Keratinocyte (primary cell): ENCODE measurements at regions not wholly inside any gene's neighbourhood (a gene's known extent, or its start where the extent isn't known, plus 50 kb on each side); places are given as distances from the start of the nearest gene placed in this dataset.

Source experiments
- DNase-seq: peaks from one replicate; pipeline ENCODE4 v3.0.0-alpha.2; 2011; ENCODE audit warnings: low read depth, missing footprints, low spot score
- FAIRE-seq: peaks from 2 replicates; lab custom pipeline; 2011; peaks lifted over from hg19 to GRCh38; lab: Jason Lieb, UNC
- H2AFZ ChIP-seq: 2 replicates; pipeline ENCODE4 v1.6.0; 2012; ENCODE audit warnings: low read length, control low read depth, inconsistent platforms; ENCODE audit not compliant: control insufficient read depth
- H3K27ac ChIP-seq: 2 replicates; pipeline ENCODE4 v1.5.1; 2011; ENCODE audit warnings: low read length; ENCODE audit not compliant: control insufficient read depth, insufficient read depth
- H3K27me3 ChIP-seq: 3 replicates; pipeline ENCODE4 v1.6.0; 2011; ENCODE audit warnings: low read length; ENCODE audit not compliant: control insufficient read depth, insufficient read depth; ENCODE audit errors: extremely low read depth
- H3K36me3 ChIP-seq, 2 experiments: 2 replicates in 1 of 2; 3 replicates in 1 of 2; pipeline ENCODE4 v1.5.1; 2011; ENCODE audit warnings: low read length in 2 of 2, mild to moderate bottlenecking in 1 of 2; ENCODE audit not compliant: control insufficient read depth in 2 of 2, insufficient read depth in 2 of 2; ENCODE audit errors: extremely low read depth in 1 of 2
- H3K4me1 ChIP-seq: 3 replicates; pipeline ENCODE4 v1.5.1; 2011; ENCODE audit warnings: low read length; ENCODE audit not compliant: control insufficient read depth, insufficient read depth; ENCODE audit errors: extremely low read depth
- H3K4me2 ChIP-seq: 3 replicates; pipeline ENCODE4 v1.6.0; 2011; ENCODE audit warnings: low read depth, low read length; ENCODE audit not compliant: control insufficient read depth, insufficient read depth; ENCODE audit errors: extremely low read depth
- H3K4me3 ChIP-seq, 3 experiments: fragments of 200-600 bp in 1 of 3; sonication (generic) in 1 of 3; 2 replicates in 2 of 3; 3 replicates in 1 of 3; pipeline ENCODE4 v1.5.1; 2011 to 2016; ENCODE audit warnings: low read length in 3 of 3, mild to moderate bottlenecking in 3 of 3, control low read depth in 2 of 3, inconsistent platforms in 1 of 3, low read depth in 1 of 3, mixed read lengths in 1 of 3, mixed run types in 1 of 3, moderate library complexity in 1 of 3; ENCODE audit not compliant: control insufficient read depth in 2 of 3, insufficient read depth in 2 of 3; ENCODE audit errors: extremely low read depth in 1 of 3
- H3K79me2 ChIP-seq: 2 replicates; pipeline ENCODE4 v1.6.0; 2012; ENCODE audit warnings: low read length; ENCODE audit not compliant: control insufficient read depth, insufficient read depth
- H3K9ac ChIP-seq: 3 replicates; pipeline ENCODE4 v1.6.0; 2011; ENCODE audit warnings: low read length; ENCODE audit not compliant: control insufficient read depth, insufficient read depth; ENCODE audit errors: extremely low read depth
- H3K9me1 ChIP-seq: 3 replicates; pipeline ENCODE4 v1.6.0; 2011; ENCODE audit warnings: low read length; ENCODE audit not compliant: control insufficient read depth, insufficient read depth; ENCODE audit errors: extremely low read depth
- H3K9me3 ChIP-seq: 2 replicates; pipeline ENCODE4 v1.5.1; 2012; ENCODE audit warnings: low read depth, low read length; ENCODE audit not compliant: control insufficient read depth
- H4K20me1 ChIP-seq: 3 replicates; pipeline ENCODE4 v1.6.0; 2011; ENCODE audit warnings: low read length; ENCODE audit not compliant: control insufficient read depth, insufficient read depth; ENCODE audit errors: extremely low read depth
- CTCF ChIP-seq, 3 experiments: IDR thresholded peaks in 1 of 3; conservative IDR thresholded peaks in 1 of 3; optimal IDR thresholded peaks in 1 of 3; 2 replicates in 2 of 3; 3 replicates in 1 of 3; pipeline versions ENCODE3 to v1.5.1; 2011; ENCODE audit warnings: low read length in 3 of 3, mild to moderate bottlenecking in 3 of 3, moderate library complexity in 2 of 3, control low read depth in 1 of 3, inconsistent platforms in 1 of 3; ENCODE audit not compliant: insufficient read depth in 2 of 3; ENCODE audit errors: extremely low read depth in 1 of 3
- EZH2 ChIP-seq: IDR thresholded peaks from one replicate; pipeline ENCODE4 v1.6.1; 2012; ENCODE audit warnings: inconsistent platforms, mild to moderate bottlenecking, low read length, moderate library complexity
- dilution Hi-C: fragments of 300-500 bp; cut with MboI; formaldehyde crosslinking; loops from one replicate; pipeline ENCODE4 v1.7.0; 2020; ENCODE audit warnings: low sequenced_read_pairs; ENCODE audit not compliant: extremely low pct_ligation_motif_present

- no peak overlapping the region for H2AFZ ChIP-seq
Measured at GRCh38 chr5:24777392-24777791, 132.6 kb upstream of the CDH10 start.

GRCh38 chr5:24773261-24773660 lies 128.5 kb upstream of the CDH10 start:
- DNase-seq, result no peak
- H3K4me3 ChIP-seq, result no peak overlapping the region
- FAIRE-seq, result no peak
- H4K20me1 ChIP-seq, result no peaks in the 10 kb centered on the region
- no peak overlapping the region for H3K9ac ChIP-seq
- H3K4me2 ChIP-seq, result no peak overlapping the region
- no peaks in the 10 kb centered on the region for H3K9me3 ChIP-seq
- TF ChIP-seq CTCF (optimal IDR thresholded peaks at IDR 0.05 in 1 of 3, IDR thresholded peaks at IDR 0.05 in 1 of 3, conservative IDR thresholded peaks at IDR 0.05 in 1 of 3; ENCODE audit: extremely low read depth in 1 of 3, insufficient read depth in 2 of 3, low read length in 3 of 3) (no peak), EZH2 (no peak)
- H3K4me1 ChIP-seq, result no peaks in the 10 kb centered on the region
- dilution Hi-C loops, result no loop called here
- no peaks in the 10 kb centered on the region for H3K27me3 ChIP-seq
- no peaks in the 10 kb centered on the region for H3K9me1 ChIP-seq
- H2AFZ ChIP-seq, result no peak overlapping the region
- no peak overlapping the region for H3K27ac ChIP-seq
- no peaks in the 10 kb centered on the region for H3K36me3 ChIP-seq
- H3K79me2 ChIP-seq, result no peaks in the 10 kb centered on the region

More at GRCh38 chr5:24777392-24777791, 132.6 kb upstream of the CDH10 start:
- no peak overlapping the region for H3K27ac ChIP-seq
- TF ChIP-seq EZH2 (no peak), CTCF (optimal IDR thresholded peaks at IDR 0.05 in 1 of 3, IDR thresholded peaks at IDR 0.05 in 1 of 3, conservative IDR thresholded peaks at IDR 0.05 in 1 of 3; ENCODE audit: extremely low read depth in 1 of 3, insufficient read depth in 2 of 3, low read length in 3 of 3) (no peak)
- no peaks in the 10 kb centered on the region for H3K9me1 ChIP-seq
- H3K79me2 ChIP-seq, result no peaks in the 10 kb centered on the region
- H3K4me2 ChIP-seq, result no peak overlapping the region
- dilution Hi-C loops, result no loop called here
- H3K9me3 ChIP-seq, result no peaks in the 10 kb centered on the region
- no peak for DNase-seq
- no peaks in the 10 kb centered on the region for H3K27me3 ChIP-seq
- no peak overlapping the region for H3K4me3 ChIP-seq
- H3K4me1 ChIP-seq, result no peaks in the 10 kb centered on the region
- H4K20me1 ChIP-seq, result no peaks in the 10 kb centered on the region
- no peak for FAIRE-seq
- no peak overlapping the region for H3K9ac ChIP-seq
- no peaks in the 10 kb centered on the region for H3K36me3 ChIP-seq
